ENCODE measurements at regions not wholly inside any gene's neighbourhood (a gene's known extent, or its start where the extent isn't known, plus 50 kb on each side); places are given as distances from the start of the nearest gene placed in this dataset.

GRCh38 chr20:53760025-53760441 is 166.4 kb upstream of the ZNF217 start:
- TF ChIP-seq, protein P1, sequence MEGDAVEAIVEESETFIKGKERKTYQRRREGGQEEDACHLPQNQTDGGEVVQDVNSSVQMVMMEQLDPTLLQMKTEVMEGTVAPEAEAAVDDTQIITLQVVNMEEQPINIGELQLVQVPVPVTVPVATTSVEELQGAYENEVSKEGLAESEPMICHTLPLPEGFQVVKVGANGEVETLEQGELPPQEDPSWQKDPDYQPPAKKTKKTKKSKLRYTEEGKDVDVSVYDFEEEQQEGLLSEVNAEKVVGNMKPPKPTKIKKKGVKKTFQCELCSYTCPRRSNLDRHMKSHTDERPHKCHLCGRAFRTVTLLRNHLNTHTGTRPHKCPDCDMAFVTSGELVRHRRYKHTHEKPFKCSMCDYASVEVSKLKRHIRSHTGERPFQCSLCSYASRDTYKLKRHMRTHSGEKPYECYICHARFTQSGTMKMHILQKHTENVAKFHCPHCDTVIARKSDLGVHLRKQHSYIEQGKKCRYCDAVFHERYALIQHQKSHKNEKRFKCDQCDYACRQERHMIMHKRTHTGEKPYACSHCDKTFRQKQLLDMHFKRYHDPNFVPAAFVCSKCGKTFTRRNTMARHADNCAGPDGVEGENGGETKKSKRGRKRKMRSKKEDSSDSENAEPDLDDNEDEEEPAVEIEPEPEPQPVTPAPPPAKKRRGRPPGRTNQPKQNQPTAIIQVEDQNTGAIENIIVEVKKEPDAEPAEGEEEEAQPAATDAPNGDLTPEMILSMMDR (conservative IDR thresholded peaks at IDR 0.05): no peak
- TF ChIP-seq EZH2 (IDR thresholded peaks at IDR 0.05; ENCODE audit: low read depth): no peak
